Epithelial cell of esophagus (primary cell): ENCODE measurements at regions not wholly inside any gene's neighbourhood (a gene's known extent, or its start where the extent isn't known, plus 50 kb on each side); places are given as distances from the start of the nearest gene placed in this dataset.

Experiments used
- DNase-seq: peaks from one replicate; pipeline ENCODE4 v3.0.0; 2010; ENCODE audit warnings: low read depth
- H3K4me3 ChIP-seq: 2 replicates; pipeline ENCODE4 v1.5.1; 2011; ENCODE audit warnings: mild to moderate bottlenecking, low read length, control low read depth
- CTCF ChIP-seq: IDR thresholded peaks from 2 replicates; pipeline ENCODE4 v1.5.1; 2011; ENCODE audit warnings: low read depth, mild to moderate bottlenecking, low read length, control low read depth, inconsistent platforms; ENCODE audit not compliant: insufficient read depth; ENCODE audit errors: missing control alignments

- no peak for TF ChIP-seq CTCF
- H3K4me3 ChIP-seq: no peak overlapping the region
- DNase-seq: peak; percentile 70
Measured at GRCh38 chr12:105922670-105923102, 216.1 kb downstream of the NUAK1 start.

- no peak for TF ChIP-seq CTCF
- H3K4me3 ChIP-seq: no peak overlapping the region
Measured at GRCh38 chr12:105924526-105925208, 214.1 kb downstream of the NUAK1 start.

GRCh38 chr12:105927564-105927963 lies 211.2 kb downstream of the NUAK1 start:
- H3K4me3 ChIP-seq: no peak overlapping the region
- no peak for DNase-seq
- no peak for TF ChIP-seq CTCF

More at GRCh38 chr12:105924526-105925208, 214.1 kb downstream of the NUAK1 start:
- DNase-seq: no peak

GRCh38 chr12:105928436-105928835 lies 210.3 kb downstream of the NUAK1 start:
- no peak for TF ChIP-seq CTCF
- H3K4me3 ChIP-seq: no peak overlapping the region
- DNase-seq: peak; percentile 99

- no peak for TF ChIP-seq CTCF
- no peak overlapping the region for H3K4me3 ChIP-seq
- DNase-seq: no peak
Measured at GRCh38 chr12:105929192-105929591, 209.6 kb downstream of the NUAK1 start.

- TF ChIP-seq CTCF: no peak
- no peak overlapping the region for H3K4me3 ChIP-seq
- DNase-seq: no peak
Measured at GRCh38 chr12:105930557-105931503, 207.9 kb downstream of the NUAK1 start.
